ENCODE measurements at regions not wholly inside any gene's neighbourhood (a gene's known extent, or its start where the extent isn't known, plus 50 kb on each side); places are given as distances from the start of the nearest gene placed in this dataset.

GRCh38 chr11:23100726-23101125 is 240.5 kb upstream of the CCDC179 start:
- no peaks in the 10 kb centered on the region for H3K36me3 ChIP-seq (ENCODE audit: insufficient read depth, low read length)
- H3K27ac ChIP-seq (ENCODE audit: low read depth, low read length) = no peak overlapping the region
- peaks cover 6 to 24% (median 15%) of the 10 kb centered on the region in 5 donors for H3K9me3 Mint-ChIP-seq
- no peaks in the 10 kb centered on the region for H3K4me1 ChIP-seq (ENCODE audit: insufficient read depth, low read length)
- DNase-seq = no peak
- CTCF ChIA-PET = no interaction called here
- H3K4me1 Mint-ChIP-seq = no peaks in the 10 kb centered on the region
- H3K9me3 ChIP-seq (ENCODE audit: low read length) = no peaks in the 10 kb centered on the region
- no peaks in the 10 kb centered on the region for H3K27me3 Mint-ChIP-seq
- no peak overlapping the region for H3K4me3 ChIP-seq (ENCODE audit: low read length)
- peaks cover 0 to 11% (median 0%) of the 10 kb centered on the region in 3 donors for H3K36me3 Mint-ChIP-seq
- no peak overlapping the region for H3K27ac Mint-ChIP-seq
- no peak overlapping the region for H3K4me3 Mint-ChIP-seq
- POLR2A ChIA-PET = no interaction called here
- no peaks in the 10 kb centered on the region for H3K27me3 ChIP-seq (ENCODE audit: insufficient read depth, low read length, poor library complexity, severe bottlenecking)

GRCh38 chr11:23103416-23103815 is 243.1 kb upstream of the CCDC179 start:
- peaks cover 3 to 25% (median 15%) of the 10 kb centered on the region in 5 donors for H3K9me3 Mint-ChIP-seq
- Histone ChIP-seq H3K4me3 (ENCODE audit: low read length) (no peak overlapping the region), H3K36me3 (ENCODE audit: insufficient read depth, low read length) (no peaks in the 10 kb centered on the region), H3K27ac (ENCODE audit: low read depth, low read length) (no peak overlapping the region), H3K9me3 (ENCODE audit: low read length) (no peaks in the 10 kb centered on the region), H3K4me1 (ENCODE audit: insufficient read depth, low read length) (no peaks in the 10 kb centered on the region), H3K27me3 (ENCODE audit: insufficient read depth, low read length, poor library complexity, severe bottlenecking) (no peaks in the 10 kb centered on the region)
- POLR2A ChIA-PET = no interaction called here
- H3K27me3 Mint-ChIP-seq = no peaks in the 10 kb centered on the region
- CTCF ChIA-PET = no interaction called here
- no peaks in the 10 kb centered on the region for H3K4me1 Mint-ChIP-seq
- H3K4me3 Mint-ChIP-seq = no peak overlapping the region
- H3K27ac Mint-ChIP-seq = no peak overlapping the region
- H3K36me3 Mint-ChIP-seq = peaks cover 0 to 11% (median 0%) of the 10 kb centered on the region in 3 donors
- DNase-seq = no peak

- no peaks in the 10 kb centered on the region for H3K9me3 ChIP-seq (ENCODE audit: low read length)
- Mint-ChIP-seq H3K9me3 (peaks cover 2 to 16% (median 3%) of the 10 kb centered on the region in 5 donors), H3K4me3 (no peak overlapping the region), H3K27me3 (no peaks in the 10 kb centered on the region), H3K36me3 (peaks cover 0 to under 1% (median 0%) of the 10 kb centered on the region in 3 donors), H3K4me1 (no peaks in the 10 kb centered on the region), H3K27ac (peak overlapping the region in 1 of 8 donors; percentile 91)
- H3K27ac ChIP-seq (ENCODE audit: low read depth, low read length) = no peak overlapping the region
- no peak overlapping the region for H3K4me3 ChIP-seq (ENCODE audit: low read length)
- ChIA-PET CTCF (no interaction called here), POLR2A (no interaction called here)
- no peak for DNase-seq
- H3K27me3 ChIP-seq (ENCODE audit: insufficient read depth, low read length, poor library complexity, severe bottlenecking) = no peaks in the 10 kb centered on the region
- H3K36me3 ChIP-seq (ENCODE audit: insufficient read depth, low read length) = no peaks in the 10 kb centered on the region
- no peaks in the 10 kb centered on the region for H3K4me1 ChIP-seq (ENCODE audit: insufficient read depth, low read length)
Observed at GRCh38 chr11:23111527-23111926, 251.3 kb upstream of the CCDC179 start.

- Mint-ChIP-seq H3K9me3 (peaks cover 5 to 22% (median 10%) of the 10 kb centered on the region in 5 donors), H3K27ac (no peak overlapping the region), H3K4me3 (no peak overlapping the region), H3K36me3 (peaks cover 0 to 5% (median 0%) of the 10 kb centered on the region in 3 donors), H3K27me3 (no peaks in the 10 kb centered on the region), H3K4me1 (no peaks in the 10 kb centered on the region)
- no peaks in the 10 kb centered on the region for H3K4me1 ChIP-seq (ENCODE audit: insufficient read depth, low read length)
- ChIA-PET CTCF (no interaction called here), POLR2A (no interaction called here)
- H3K27me3 ChIP-seq (ENCODE audit: insufficient read depth, low read length, poor library complexity, severe bottlenecking) = no peaks in the 10 kb centered on the region
- no peak overlapping the region for H3K27ac ChIP-seq (ENCODE audit: low read depth, low read length)
- DNase-seq = no peak
- no peak overlapping the region for H3K4me3 ChIP-seq (ENCODE audit: low read length)
- no peaks in the 10 kb centered on the region for H3K36me3 ChIP-seq (ENCODE audit: insufficient read depth, low read length)
- no peaks in the 10 kb centered on the region for H3K9me3 ChIP-seq (ENCODE audit: low read length)
Observed at GRCh38 chr11:23112390-23112789, 252.1 kb upstream of the CCDC179 start.

- H3K9me3 Mint-ChIP-seq = peaks cover 7 to 21% (median 11%) of the 10 kb centered on the region in 5 donors
- H3K4me1 Mint-ChIP-seq = no peaks in the 10 kb centered on the region
Observed at GRCh38 chr11:23112987-23113886, 253.0 kb upstream of the CCDC179 start.

GRCh38 chr11:23113887-23114216 is 253.6 kb upstream of the CCDC179 start:
- Histone ChIP-seq H3K36me3 (ENCODE audit: insufficient read depth, low read length) (no peaks in the 10 kb centered on the region), H3K27ac (ENCODE audit: low read depth, low read length) (no peak overlapping the region), H3K4me1 (ENCODE audit: insufficient read depth, low read length) (no peaks in the 10 kb centered on the region), H3K27me3 (ENCODE audit: insufficient read depth, low read length, poor library complexity, severe bottlenecking) (no peaks in the 10 kb centered on the region), H3K4me3 (ENCODE audit: low read length) (no peak overlapping the region), H3K9me3 (ENCODE audit: low read length) (no peaks in the 10 kb centered on the region)
- peaks cover 0 to 5% (median 0%) of the 10 kb centered on the region in 3 donors for H3K36me3 Mint-ChIP-seq
- ChIA-PET CTCF (no interaction called here), POLR2A (no interaction called here)
- H3K4me3 Mint-ChIP-seq = no peak overlapping the region
- DNase-seq = no peak
- H3K27me3 Mint-ChIP-seq = no peaks in the 10 kb centered on the region
- H3K4me1 Mint-ChIP-seq = no peaks in the 10 kb centered on the region
- H3K27ac Mint-ChIP-seq = no peak overlapping the region
- peaks cover 7 to 19% (median 11%) of the 10 kb centered on the region in 5 donors for H3K9me3 Mint-ChIP-seq

More at GRCh38 chr11:23112987-23113886, 253.0 kb upstream of the CCDC179 start:
- H3K4me3 Mint-ChIP-seq = peak overlapping the region in 1 of 7 donors; percentile 46
- H3K36me3 ChIP-seq (ENCODE audit: insufficient read depth, low read length) = no peaks in the 10 kb centered on the region
- H3K27ac ChIP-seq (ENCODE audit: low read depth, low read length) = no peak overlapping the region
- POLR2A ChIA-PET = no interaction called here
- H3K27me3 Mint-ChIP-seq = no peaks in the 10 kb centered on the region
- no peaks in the 10 kb centered on the region for H3K9me3 ChIP-seq (ENCODE audit: low read length)
- peaks cover 0 to 5% (median 0%) of the 10 kb centered on the region in 3 donors for H3K36me3 Mint-ChIP-seq
- CTCF ChIA-PET = no interaction called here
- H3K4me1 ChIP-seq (ENCODE audit: insufficient read depth, low read length) = no peaks in the 10 kb centered on the region
- H3K27ac Mint-ChIP-seq = no peak overlapping the region
- no peaks in the 10 kb centered on the region for H3K27me3 ChIP-seq (ENCODE audit: insufficient read depth, low read length, poor library complexity, severe bottlenecking)
- no peak overlapping the region for H3K4me3 ChIP-seq (ENCODE audit: low read length)
- no peak for DNase-seq

GRCh38 chr11:23123753-23124152 is 263.5 kb upstream of the CCDC179 start:
- no peak overlapping the region for H3K4me3 Mint-ChIP-seq
- Histone ChIP-seq H3K4me1 (ENCODE audit: insufficient read depth, low read length) (no peaks in the 10 kb centered on the region), H3K27ac (ENCODE audit: low read depth, low read length) (no peak overlapping the region), H3K9me3 (ENCODE audit: low read length) (no peaks in the 10 kb centered on the region), H3K27me3 (ENCODE audit: insufficient read depth, low read length, poor library complexity, severe bottlenecking) (no peaks in the 10 kb centered on the region), H3K4me3 (ENCODE audit: low read length) (no peak overlapping the region), H3K36me3 (ENCODE audit: insufficient read depth, low read length) (no peaks in the 10 kb centered on the region)
- no peak for DNase-seq
- ChIA-PET CTCF (no interaction called here), POLR2A (no interaction called here)
- H3K36me3 Mint-ChIP-seq = peaks cover 0 to 4% (median 0%) of the 10 kb centered on the region in 3 donors
- H3K27me3 Mint-ChIP-seq = no peaks in the 10 kb centered on the region
- peaks cover 5 to 25% (median 9%) of the 10 kb centered on the region in 5 donors for H3K9me3 Mint-ChIP-seq
- no peaks in the 10 kb centered on the region for H3K4me1 Mint-ChIP-seq
- H3K27ac Mint-ChIP-seq = no peak overlapping the region

- Mint-ChIP-seq H3K4me3 (no peak overlapping the region), H3K9me3 (peaks cover 2 to 21% (median 8%) of the 10 kb centered on the region in 5 donors), H3K27me3 (no peaks in the 10 kb centered on the region), H3K4me1 (no peaks in the 10 kb centered on the region), H3K27ac (no peak overlapping the region), H3K36me3 (peaks cover 0 to 3% (median 0%) of the 10 kb centered on the region in 3 donors)
- DNase-seq = no peak
- CTCF ChIA-PET = no interaction called here
- Histone ChIP-seq H3K4me1 (ENCODE audit: insufficient read depth, low read length) (no peaks in the 10 kb centered on the region), H3K9me3 (ENCODE audit: low read length) (no peaks in the 10 kb centered on the region), H3K27me3 (ENCODE audit: insufficient read depth, low read length, poor library complexity, severe bottlenecking) (no peaks in the 10 kb centered on the region), H3K4me3 (ENCODE audit: low read length) (no peak overlapping the region), H3K27ac (ENCODE audit: low read depth, low read length) (no peak overlapping the region), H3K36me3 (ENCODE audit: insufficient read depth, low read length) (no peaks in the 10 kb centered on the region)
- POLR2A ChIA-PET = no interaction called here
Observed at GRCh38 chr11:23124249-23124648, 264.0 kb upstream of the CCDC179 start.
